Right lobe of liver (tissue), 4 donors: ENCODE measurements at regions not wholly inside any gene's neighbourhood (a gene's known extent, or its start where the extent isn't known, plus 50 kb on each side); places are given as distances from the start of the nearest gene placed in this dataset.
"Not testable (repeated sequence)": the region's sequence is repeated elsewhere in the genome, so short reads cannot be mapped to it uniquely, and the experiment has no call there.

ENCODE experiments used
- CTCF ChIP-seq, 4 donors: fragments of 200-600 bp in 3 of 4; fragments of 450-650 bp in 1 of 4; IDR thresholded peaks; one replicate each; pipeline versions ENCODE4 v1.5.1 to v1.8.0; 2016 to 2022; ENCODE audit warnings: antibody characterized with exemption in 4 of 4, mild to moderate bottlenecking in 2 of 4
- POLR2A ChIP-seq: fragments of 450-650 bp; IDR thresholded peaks from one replicate; pipeline ENCODE4 v1.6.1; 2017; ENCODE audit warnings: antibody characterized with exemption, mild to moderate bottlenecking
- donor health status: DM: no; HTN: no; CAD: no.
- donor health status: DM: no; HTN: no; CAD: no.
- donor health status: DM: no; HTN: yes; CAD: no.

- not testable (repeated sequence) for TF ChIP-seq CTCF (IDR thresholded peaks at IDR 0.05); POLR2A
Observed at GRCh38 chrX:146865734-146866133, 51.2 kb upstream of the CXorf51A start.
